GM21381 (cell line): ENCODE measurements at regions not wholly inside any gene's neighbourhood (a gene's known extent, or its start where the extent isn't known, plus 50 kb on each side); places are given as distances from the start of the nearest gene placed in this dataset.
"Not testable (repeated sequence)": the region's sequence is repeated elsewhere in the genome, so short reads cannot be mapped to it uniquely, and the experiment has no call there.

Experiments used
- ATAC-seq: cut with Tn5 transposase; IDR thresholded peaks from one replicate; pipeline ENCODE4 v1.9.1; 2021; ENCODE audit warnings: mild to moderate bottlenecking, moderate library complexity; ENCODE audit not compliant: unreplicated experiment

GRCh38 chr10:120109725-120110124 lies 217.2 kb downstream of the SEC23IP start:
- ATAC-seq: not testable (repeated sequence)

GRCh38 chr10:120110196-120110595 lies 217.7 kb downstream of the SEC23IP start:
- no peak for ATAC-seq

- no peak for ATAC-seq
Measured at GRCh38 chr10:120111628-120112027, 219.1 kb downstream of the SEC23IP start.

GRCh38 chr10:120112809-120113208 lies 220.3 kb downstream of the SEC23IP start:
- ATAC-seq: no peak

- ATAC-seq: no peak
Measured at GRCh38 chr10:120115959-120116358, 223.4 kb downstream of the SEC23IP start.

- ATAC-seq: no peak
Measured at GRCh38 chr10:120121768-120122167, 229.2 kb downstream of the SEC23IP start.

GRCh38 chr10:120131183-120131582 lies 238.7 kb downstream of the SEC23IP start:
- ATAC-seq: no peak

- ATAC-seq: no peak
Measured at GRCh38 chr10:120132811-120133210, 240.3 kb downstream of the SEC23IP start.

- no peak for ATAC-seq
Measured at GRCh38 chr10:120138689-120139088, 246.2 kb downstream of the SEC23IP start.

GRCh38 chr10:120145107-120145506 lies 252.6 kb downstream of the SEC23IP start:
- ATAC-seq: no peak

GRCh38 chr10:120156614-120157274 lies 264.2 kb downstream of the SEC23IP start:
- no peak for ATAC-seq

GRCh38 chr10:120161111-120161510 lies 268.6 kb downstream of the SEC23IP start:
- ATAC-seq: no peak

GRCh38 chr10:120162471-120162870 lies 269.9 kb downstream of the SEC23IP start:
- ATAC-seq: no peak

GRCh38 chr10:120172356-120172755 lies 279.8 kb downstream of the SEC23IP start:
- no peak for ATAC-seq

GRCh38 chr10:120174491-120174890 lies 282.0 kb downstream of the SEC23IP start:
- ATAC-seq: no peak

GRCh38 chr10:120177330-120177729 lies 279.7 kb upstream of the PLPP4 start:
- ATAC-seq: no peak

- ATAC-seq: no peak
Measured at GRCh38 chr10:120180160-120180559, 276.9 kb upstream of the PLPP4 start.

GRCh38 chr10:120181154-120181553 lies 275.9 kb upstream of the PLPP4 start:
- no peak for ATAC-seq

- ATAC-seq: no peak
Measured at GRCh38 chr10:120182431-120182830, 274.6 kb upstream of the PLPP4 start.

- no peak for ATAC-seq
Measured at GRCh38 chr10:120183546-120183945, 273.5 kb upstream of the PLPP4 start.

GRCh38 chr10:120184547-120185337 lies 272.3 kb upstream of the PLPP4 start:
- ATAC-seq: no peak

GRCh38 chr10:120186506-120186905 lies 270.5 kb upstream of the PLPP4 start:
- ATAC-seq: no peak
